ENCODE measurements at regions not wholly inside any gene's neighbourhood (a gene's known extent, or its start where the extent isn't known, plus 50 kb on each side); places are given as distances from the start of the nearest gene placed in this dataset.

- no peak for DNase-seq (ENCODE audit: low read depth in 2 of 2)
These were observed 64.7 kb downstream of the ARRDC4 start for GRCh38 chr15:98025237-98025636.

DNA sequence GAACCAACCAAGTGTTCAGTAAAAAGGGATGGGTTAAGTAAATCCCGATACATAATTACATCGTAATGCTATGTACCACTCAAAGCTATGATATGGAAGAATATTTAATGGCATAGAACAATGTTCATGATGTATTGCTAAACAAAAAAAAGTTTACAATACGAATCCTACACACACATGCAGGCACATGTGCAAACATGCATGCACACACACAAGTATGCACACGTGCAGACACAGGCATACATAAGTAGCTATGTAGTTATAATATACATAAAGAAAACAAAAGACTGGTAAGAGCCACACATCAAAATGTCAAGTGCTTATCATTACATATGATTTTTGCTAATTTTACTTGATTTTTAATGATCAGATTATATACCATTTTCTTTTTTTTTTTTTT is 74.2 kb downstream of the ARRDC4 start:
- DNase-seq (ENCODE audit: low read depth in 2 of 2) = no peak

DNA sequence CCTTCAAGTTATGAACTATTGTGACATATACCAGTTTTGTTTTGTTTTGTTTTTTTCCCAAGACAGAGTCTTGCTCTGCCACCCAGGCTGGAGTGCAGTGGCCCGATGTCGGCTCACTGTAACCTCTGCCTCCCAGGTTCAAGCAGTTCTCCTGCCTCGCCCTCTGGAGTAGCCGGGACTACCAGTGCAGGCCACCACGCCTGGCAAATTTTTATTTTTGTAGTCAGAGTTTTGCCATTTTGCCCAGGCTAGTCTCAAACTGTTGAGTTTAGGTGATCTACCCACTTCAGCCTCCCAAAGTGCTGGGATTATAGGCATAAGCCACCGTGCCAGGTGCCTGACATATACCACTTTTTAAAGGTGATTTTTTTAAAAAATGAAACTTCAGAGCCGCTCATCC is 74.6 kb downstream of the ARRDC4 start:
- DNase-seq (ENCODE audit: low read depth in 2 of 2) = no peak

DNA sequence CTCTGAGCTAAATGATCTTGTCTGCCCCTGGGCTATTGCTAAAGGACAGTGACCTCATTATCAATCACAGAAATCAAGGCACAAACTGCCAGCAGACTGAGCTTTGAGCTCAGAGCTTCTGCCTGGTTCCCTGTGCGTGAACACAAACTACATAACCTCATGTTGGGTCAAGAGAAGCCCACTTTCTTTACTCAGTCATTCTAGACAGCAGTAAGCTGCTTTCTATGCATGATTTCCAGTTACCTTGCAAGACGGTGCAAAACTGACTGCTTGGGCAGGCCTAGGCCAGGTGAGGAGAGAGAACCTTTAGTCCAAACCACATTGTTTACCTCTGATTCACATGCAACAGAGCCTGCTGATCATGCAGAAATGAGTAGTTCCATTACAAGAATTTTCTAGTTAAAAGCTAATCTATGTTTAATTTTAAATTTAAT is 75.1 kb downstream of the ARRDC4 start:
- DNase-seq (ENCODE audit: low read depth in 2 of 2) = no peak

- DNase-seq (ENCODE audit: low read depth in 2 of 2) = no peak
These were observed 79.1 kb downstream of the ARRDC4 start for GRCh38 chr15:98039596-98039995.

DNA sequence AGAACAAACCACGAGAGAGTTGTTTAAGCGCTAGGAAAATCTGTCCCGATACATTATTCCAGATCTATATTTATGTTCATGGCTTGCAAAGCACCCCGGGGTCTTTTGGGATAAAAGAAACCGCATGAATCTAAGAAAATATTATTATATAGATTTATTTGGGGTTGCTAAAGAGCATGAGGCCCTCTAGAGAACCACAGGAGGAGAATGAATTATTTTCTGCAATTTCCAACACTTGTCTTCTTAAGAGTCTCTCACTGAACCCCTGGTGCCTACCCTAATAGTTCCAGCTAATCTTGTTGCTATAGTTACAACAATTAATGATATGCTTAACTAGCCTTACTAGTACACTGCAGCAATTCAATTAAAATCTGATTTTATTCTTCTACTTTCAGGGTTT is 79.6 kb downstream of the ARRDC4 start:
- no peak for DNase-seq (ENCODE audit: low read depth in 2 of 2)

DNA sequence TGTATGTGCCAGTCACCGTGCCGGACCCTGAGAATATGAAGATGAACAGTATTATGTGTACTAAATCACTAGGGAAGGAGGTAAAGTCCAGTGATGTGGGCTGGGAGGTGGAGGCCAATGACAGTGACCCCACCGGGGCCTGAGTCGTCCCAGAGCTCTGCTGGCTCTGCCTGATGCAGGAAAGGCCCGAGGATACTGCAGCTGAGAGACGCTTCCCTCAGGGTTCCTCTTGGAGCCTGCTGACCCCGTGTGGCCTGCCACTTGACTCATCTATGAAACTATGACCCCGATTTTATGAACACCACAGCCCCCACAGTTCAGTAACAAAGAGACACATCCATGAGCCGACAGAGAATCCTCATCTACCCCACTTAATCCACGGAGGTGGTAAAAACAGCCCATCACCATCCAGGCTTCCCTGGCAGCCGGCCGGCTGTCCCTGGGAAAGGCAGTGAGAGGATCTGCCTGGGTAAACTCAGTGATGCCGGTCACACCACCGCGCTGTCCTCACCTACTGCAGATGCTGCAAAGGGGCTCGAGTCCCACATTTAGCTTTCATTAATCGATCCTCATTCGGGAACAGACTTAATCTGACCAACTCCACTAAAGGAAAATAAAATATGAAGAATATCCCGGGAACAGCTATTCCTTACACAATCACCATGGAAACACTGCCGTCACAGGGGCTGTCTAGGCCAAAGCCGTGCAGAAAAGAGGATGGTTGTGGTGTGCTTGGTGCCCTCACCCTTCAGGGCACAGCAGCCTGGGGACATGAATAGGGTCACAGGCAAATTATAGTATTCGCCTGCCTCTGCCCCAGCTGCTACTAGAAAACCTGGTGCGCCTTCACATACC is 82.9 kb downstream of the ARRDC4 start:
- no peak for DNase-seq (ENCODE audit: low read depth in 2 of 2)

GRCh38 chr15:98051734-98052133 is 91.2 kb downstream of the ARRDC4 start:
- no peak for DNase-seq (ENCODE audit: low read depth in 2 of 2)

- DNase-seq (ENCODE audit: low read depth in 2 of 2) = no peak
These were observed 97.0 kb downstream of the ARRDC4 start for GRCh38 chr15:98057453-98057852.

- DNase-seq (ENCODE audit: low read depth in 2 of 2) = no peak
These were observed 102.4 kb downstream of the ARRDC4 start for GRCh38 chr15:98062869-98063268.

GRCh38 chr15:98063315-98063714 is 102.8 kb downstream of the ARRDC4 start:
- DNase-seq (ENCODE audit: low read depth in 2 of 2) = no peak

GRCh38 chr15:98063871-98064270 is 103.4 kb downstream of the ARRDC4 start:
- no peak for DNase-seq (ENCODE audit: low read depth in 2 of 2)

GRCh38 chr15:98067339-98067738 is 106.8 kb downstream of the ARRDC4 start:
- no peak for DNase-seq (ENCODE audit: low read depth in 2 of 2)

DNA sequence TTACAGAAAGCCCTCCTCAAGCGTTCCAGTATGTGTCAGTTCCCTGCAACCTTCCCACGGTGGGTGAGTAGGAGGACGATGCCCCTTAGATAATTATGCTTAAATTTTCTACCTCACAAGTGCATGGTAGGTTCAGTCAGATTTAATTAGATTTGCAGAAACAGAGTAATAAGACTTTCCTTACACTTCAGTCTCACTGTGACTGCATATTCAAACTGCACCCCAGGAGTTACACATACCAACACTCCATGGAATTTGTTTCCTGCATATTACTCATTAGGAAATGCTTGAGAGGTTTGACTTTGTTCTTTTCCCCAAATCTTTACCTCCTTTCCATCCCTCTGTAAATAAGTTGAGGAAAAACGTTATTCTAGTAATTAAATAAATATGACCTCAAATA is 108.8 kb downstream of the ARRDC4 start:
- no peak for DNase-seq (ENCODE audit: low read depth in 2 of 2)

DNA sequence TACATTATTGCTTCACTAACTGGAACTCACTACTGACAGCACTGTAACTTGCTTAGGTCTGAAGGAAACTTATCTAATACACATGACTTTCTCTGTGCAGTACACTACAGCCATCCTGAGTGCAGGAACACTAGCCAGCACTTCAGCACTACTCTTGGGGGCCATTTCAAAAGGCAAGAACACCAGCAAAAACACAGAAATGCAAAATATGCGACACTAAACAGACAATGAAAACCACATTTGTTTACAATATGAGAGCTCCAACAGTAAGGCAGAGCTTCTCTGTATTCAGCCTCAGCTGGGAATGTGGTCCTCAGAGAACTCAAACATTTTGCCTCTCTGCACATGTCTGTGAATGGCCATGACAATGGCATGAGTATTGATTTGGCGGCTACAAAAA is 109.6 kb downstream of the ARRDC4 start:
- no peak for DNase-seq (ENCODE audit: low read depth in 2 of 2)

- no peak for DNase-seq (ENCODE audit: low read depth in 2 of 2)
These were observed 111.3 kb downstream of the ARRDC4 start for GRCh38 chr15:98071786-98072185.

DNA sequence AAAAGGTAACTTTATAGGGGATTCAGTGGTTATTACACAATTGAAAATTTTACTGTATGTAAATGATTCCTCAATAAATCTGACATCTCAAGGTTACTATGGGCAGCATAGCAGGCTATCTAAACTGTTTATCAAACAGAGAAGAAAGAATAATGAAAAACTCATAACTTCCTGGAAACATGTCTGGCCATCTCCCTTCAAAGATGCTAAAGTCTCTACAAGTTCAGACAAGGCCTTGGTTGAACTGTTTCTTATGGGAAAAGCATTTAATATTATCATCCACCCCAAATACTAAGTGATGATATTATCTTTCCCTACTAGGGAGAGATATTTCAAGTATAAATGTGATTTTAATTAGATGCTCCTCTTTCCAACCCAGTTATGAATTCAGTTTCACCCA is 114.9 kb downstream of the ARRDC4 start:
- no peak for DNase-seq (ENCODE audit: low read depth in 2 of 2)

DNA sequence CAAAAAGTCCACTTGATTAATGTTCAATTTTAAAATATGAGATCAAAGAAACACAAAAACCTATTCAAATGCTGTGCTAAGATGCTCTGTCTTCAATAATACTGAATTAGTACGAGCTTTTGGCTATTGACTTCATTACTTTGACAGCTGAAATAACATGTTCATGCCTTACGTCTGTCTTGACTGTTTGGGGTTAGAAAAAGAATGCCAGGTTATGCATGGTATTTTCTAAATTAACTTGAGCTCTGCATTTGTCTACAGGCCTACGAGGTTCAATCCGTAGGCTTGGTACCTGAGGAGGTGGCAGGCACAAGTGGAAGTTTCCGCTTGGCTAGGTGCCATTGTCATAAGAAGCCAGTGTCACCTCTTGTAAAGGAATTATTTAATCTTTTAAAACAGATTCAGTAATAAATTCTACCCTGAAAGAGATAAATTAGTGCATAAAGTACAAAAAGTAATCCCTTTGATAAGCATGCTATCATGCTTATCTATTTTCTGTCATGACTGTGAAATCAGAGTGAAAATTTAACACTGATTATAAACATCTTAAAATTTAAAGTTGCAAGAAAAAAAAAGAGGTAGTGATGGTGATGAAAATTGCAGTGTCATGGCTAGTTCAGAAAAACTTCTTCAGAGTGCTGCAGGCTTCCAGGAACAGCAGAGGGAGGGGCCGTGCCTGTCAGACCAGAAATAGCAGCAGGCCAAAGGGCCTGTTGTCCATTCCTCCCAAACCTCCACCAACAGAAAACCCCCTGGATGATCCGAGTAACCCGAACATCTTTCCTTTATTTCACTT is 115.7 kb downstream of the ARRDC4 start:
- no peak for DNase-seq (ENCODE audit: low read depth in 2 of 2)

GRCh38 chr15:98077186-98077585 is 116.7 kb downstream of the ARRDC4 start:
- no peak for DNase-seq (ENCODE audit: low read depth in 2 of 2)

DNA sequence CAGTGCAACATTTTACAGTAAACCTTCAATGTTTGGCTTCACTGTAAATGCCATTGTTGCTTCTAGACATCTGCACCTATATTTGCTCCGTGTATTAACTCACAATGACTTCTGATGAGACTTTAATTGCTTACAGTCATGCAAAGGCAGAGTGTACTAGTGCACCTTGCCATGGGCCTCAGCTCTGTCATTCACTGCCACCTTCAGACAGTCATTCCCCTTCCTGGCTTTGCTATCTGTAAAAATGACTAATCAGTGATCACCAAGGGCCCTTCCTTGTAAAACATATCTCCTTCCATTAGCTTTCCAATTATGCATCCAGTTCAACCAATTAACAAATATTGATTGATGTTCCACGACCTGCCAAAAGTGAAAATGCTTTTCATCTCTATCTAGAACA is 120.3 kb downstream of the ARRDC4 start:
- no peak for DNase-seq (ENCODE audit: low read depth in 2 of 2)

- no peak for DNase-seq (ENCODE audit: low read depth in 2 of 2)
These were observed 122.9 kb downstream of the ARRDC4 start for GRCh38 chr15:98083203-98083910.

- no peak for DNase-seq (ENCODE audit: low read depth in 2 of 2)
These were observed 124.6 kb downstream of the ARRDC4 start for GRCh38 chr15:98085003-98085639.
